Heart right ventricle (tissue), 16 donors: ENCODE measurements at regions not wholly inside any gene's neighbourhood (a gene's known extent, or its start where the extent isn't known, plus 50 kb on each side); places are given as distances from the start of the nearest gene placed in this dataset.

ENCODE experiments used
- ATAC-seq, 8 donors: fragments of 200-7000 bp; cut with Tn5 transposase; one replicate each; pipeline ENCODE4 v1.9.1; 2020; ENCODE audit warnings: mild to moderate bottlenecking in 8 of 8, moderate library complexity in 8 of 8, moderate number of reproducible peaks in 1 of 8
- DNase-seq, 2 donors: peaks; one replicate each; pipeline ENCODE4 v3.0.0-alpha.2; 2020
- H3K27ac ChIP-seq, 10 donors: fragments of 200-600 bp; sonication (generic) in 2 of 10; one replicate each; pipeline versions ENCODE4 v1.5.0 to v1.8.0; 2020 to 2022; ENCODE audit warnings: mild to moderate bottlenecking in 3 of 10
- H3K27me3 ChIP-seq, 7 donors: fragments of 200-600 bp; one replicate each; pipeline ENCODE4 v1.8.0; 2021 to 2022; ENCODE audit warnings: mild to moderate bottlenecking in 2 of 7
- H3K36me3 ChIP-seq, 9 donors: fragments of 200-600 bp; sonication (generic) in 1 of 9; one replicate each; pipeline versions ENCODE4 v1.5.0 to v1.8.0; 2020 to 2022; ENCODE audit warnings: mild to moderate bottlenecking in 2 of 9
- H3K4me1 ChIP-seq, 9 donors: fragments of 200-600 bp; sonication (generic) in 1 of 9; one replicate each; pipeline versions ENCODE4 v1.5.0 to v1.8.0; 2020 to 2022; ENCODE audit warnings: mild to moderate bottlenecking in 4 of 9
- H3K4me3 ChIP-seq, 10 donors: fragments of 200-600 bp; sonication (generic) in 2 of 10; one replicate each; pipeline versions ENCODE4 v1.5.0 to v1.8.0; 2020 to 2022; ENCODE audit warnings: mild to moderate bottlenecking in 7 of 10, moderate library complexity in 2 of 10
- H3K9me3 ChIP-seq, 11 donors: fragments of 200-600 bp in 10 of 11; sonication (generic) in 2 of 11; one replicate each; pipeline versions ENCODE4 v1.5.0 to v1.8.0; 2013 to 2022; ENCODE audit warnings: mild to moderate bottlenecking in 2 of 11, control low read depth in 1 of 11, moderate library complexity in 1 of 11
- WGBS, 2 donors: extraction: QIAGEN DNeasy Blood & Tissue Kit; methylation state at CpG; one replicate each; pipeline ENCODE4 v1.1.7; 2013; ENCODE audit warnings: inconsistent platforms in 1 of 2; 5-methylcytosine and 5-hydroxymethylcytosine counted together
- intact Hi-C, 10 donors: fragments of 100-400 bp; cut with DNase I; formaldehyde crosslinking; loops; one replicate each; pipeline versions ENCODE4 v1.11.1 to v1.14.2; 2022
- TF ChIP-seq, protein P1 (sequence below), 9 donors: fragments of 200-600 bp; sonication (generic) in 2 of 9; IDR thresholded peaks; one replicate each; pipeline versions ENCODE4 v1.5.0 to v1.8.0; 2021 to 2022; ENCODE audit warnings: antibody characterized with exemption in 9 of 9, mild to moderate bottlenecking in 5 of 9, moderate library complexity in 1 of 9
- donor health status: Arrhythmogenic right ventricular cardiomyopathy.
- donor health status: ischemic (EF 13 %, LVEDD 7.1; RV severe dilation, severe dysfunction).
- donor health status: healthy with polysubstance abuse.
- donor health status: DM: no; HTN: yes; CAD: no.
- donor health status: DM: no; HTN: no; CAD: no.
- donor health status: ischemic (EF 25% LVEDD 6.9; RV normal size, moderate dysfunction).
- donor health status: ischemic (EF 25% LVEDD 5.7; RV mildly dilated, moderate dysfunction).
- donor health status: healthy.
- donor health status: DM: yes; HTN: yes; CAD: no.
- donor health status: Ischemic cardiomyopathy.
- donor health status: ischemic (EF 35%, LVEDD 5.7; RV mildly dilated, moderate dysfunction).
- donor health status: nonischemic (EF 11% LVEDD 7.7; RV severe dilation, severe dysfunction).
- donor health status: DM: yes; HTN: yes; CAD: no.
- donor health status: PGD.
- donor health status: ischemic (EF 29% LVEDD 5.4; RV normal size, mild dysfunction).
- donor health status: nonischemic (EF 23%, LVEDD 6.1; RV moderate dilation, normal function).

DNA sequence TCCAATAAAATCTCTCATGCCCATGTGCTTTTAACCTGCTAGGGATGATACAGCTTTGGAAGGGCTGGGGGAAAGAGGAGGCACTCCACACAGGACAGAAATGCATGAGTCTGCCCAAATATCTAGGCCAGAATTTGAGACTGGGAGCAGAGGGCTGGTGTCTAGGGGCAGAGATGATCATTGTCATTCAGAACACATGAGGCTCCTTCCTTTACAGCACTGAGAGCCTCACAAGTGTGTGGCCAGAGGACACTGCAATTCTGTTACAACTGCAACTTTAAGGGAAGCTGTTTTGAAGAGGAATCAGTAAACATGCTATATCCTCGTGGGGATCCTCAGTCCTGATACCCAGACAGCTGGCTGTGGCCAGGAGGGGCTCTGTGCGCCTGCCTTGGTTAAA is 541.3 kb downstream of the OMA1 start:
- 34% methylated on average over 2 of the region's 2 CpGs for WGBS, 2 donors

DNA sequence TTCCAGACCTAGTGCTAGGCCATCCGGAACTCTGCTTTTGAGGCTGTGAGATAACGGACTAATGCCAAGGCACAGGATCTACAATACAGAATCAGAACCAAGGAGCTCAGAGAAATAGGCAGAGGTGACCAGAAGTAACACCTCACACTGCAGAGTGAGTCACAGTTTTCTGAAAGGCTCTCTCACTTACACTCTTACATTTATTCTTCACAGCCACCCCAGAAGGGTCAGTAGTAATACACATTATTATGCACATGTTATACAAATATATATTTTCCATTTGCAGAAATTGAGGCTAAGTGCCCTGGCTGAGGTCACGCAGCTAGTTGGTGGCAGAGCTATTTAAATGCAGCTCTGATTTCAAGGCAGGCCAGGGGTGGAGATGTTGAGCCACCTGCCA is 542.5 kb downstream of the OMA1 start:
- DNase-seq = no peak
- Histone ChIP-seq H3K4me3 (no peak overlapping the region), H3K9me3 (no peaks in the 10 kb centered on the region), H3K27me3 (peaks cover 0 to 6% (median 0%) of the 10 kb centered on the region in 7 donors), H3K4me1 (peaks cover 0 to 8% (median 0%) of the 10 kb centered on the region in 9 donors), H3K36me3 (no peaks in the 10 kb centered on the region), H3K27ac (no peak overlapping the region)
- 83 to 89% methylated on average over 3 of the region's 3 CpGs for WGBS, 2 donors
- intact Hi-C loops = no loop called here
- no peak for ATAC-seq
- TF ChIP-seq, protein P1, sequence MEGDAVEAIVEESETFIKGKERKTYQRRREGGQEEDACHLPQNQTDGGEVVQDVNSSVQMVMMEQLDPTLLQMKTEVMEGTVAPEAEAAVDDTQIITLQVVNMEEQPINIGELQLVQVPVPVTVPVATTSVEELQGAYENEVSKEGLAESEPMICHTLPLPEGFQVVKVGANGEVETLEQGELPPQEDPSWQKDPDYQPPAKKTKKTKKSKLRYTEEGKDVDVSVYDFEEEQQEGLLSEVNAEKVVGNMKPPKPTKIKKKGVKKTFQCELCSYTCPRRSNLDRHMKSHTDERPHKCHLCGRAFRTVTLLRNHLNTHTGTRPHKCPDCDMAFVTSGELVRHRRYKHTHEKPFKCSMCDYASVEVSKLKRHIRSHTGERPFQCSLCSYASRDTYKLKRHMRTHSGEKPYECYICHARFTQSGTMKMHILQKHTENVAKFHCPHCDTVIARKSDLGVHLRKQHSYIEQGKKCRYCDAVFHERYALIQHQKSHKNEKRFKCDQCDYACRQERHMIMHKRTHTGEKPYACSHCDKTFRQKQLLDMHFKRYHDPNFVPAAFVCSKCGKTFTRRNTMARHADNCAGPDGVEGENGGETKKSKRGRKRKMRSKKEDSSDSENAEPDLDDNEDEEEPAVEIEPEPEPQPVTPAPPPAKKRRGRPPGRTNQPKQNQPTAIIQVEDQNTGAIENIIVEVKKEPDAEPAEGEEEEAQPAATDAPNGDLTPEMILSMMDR (IDR thresholded peaks at IDR 0.05) = no peak

More for the DNA sequence above, 541.3 kb downstream of the OMA1 start:
- Histone ChIP-seq H3K27me3 (peaks cover 0 to 6% (median 0%) of the 10 kb centered on the region in 7 donors), H3K36me3 (no peaks in the 10 kb centered on the region), H3K9me3 (no peaks in the 10 kb centered on the region), H3K27ac (no peak overlapping the region), H3K4me3 (no peak overlapping the region), H3K4me1 (peaks cover 0 to under 1% (median 0%) of the 10 kb centered on the region in 9 donors)
- TF ChIP-seq, protein P1 (IDR thresholded peaks at IDR 0.05) = no peak
- ATAC-seq (no peak), DNase-seq (no peak)
- intact Hi-C loops = no loop called here

DNA sequence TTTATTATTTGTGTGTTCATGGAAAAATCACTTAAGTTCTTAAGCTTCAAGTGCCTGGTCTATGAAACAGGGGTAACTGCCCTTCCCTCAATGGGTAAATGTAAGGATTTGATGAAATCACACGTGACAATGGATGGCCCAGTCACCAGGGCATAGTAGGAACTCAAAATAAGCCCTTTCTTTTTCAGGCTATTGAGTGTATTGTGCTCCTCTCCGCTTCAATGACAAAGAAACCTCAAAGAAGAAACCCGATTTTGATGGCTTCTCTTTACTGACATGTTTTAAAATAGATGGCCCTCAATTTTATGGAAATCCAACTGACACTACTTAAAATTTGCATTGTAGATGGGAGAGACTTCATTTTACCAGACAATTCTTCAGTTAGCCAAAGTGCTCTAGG is 543.5 kb downstream of the OMA1 start:
- peaks cover 0 to 4% (median 0%) of the 10 kb centered on the region in 11 donors for H3K9me3 ChIP-seq
- H3K36me3 ChIP-seq = no peaks in the 10 kb centered on the region
- H3K4me3 ChIP-seq = no peak overlapping the region
- TF ChIP-seq, protein P1 (IDR thresholded peaks at IDR 0.05) = no peak
- DNase-seq (no peak), ATAC-seq (no peak)
- H3K27me3 ChIP-seq = peaks cover 0 to 6% (median 0%) of the 10 kb centered on the region in 7 donors
- 69 to 73% methylated on average over 3 of the region's 3 CpGs for WGBS, 2 donors
- intact Hi-C loops = no loop called here
- no peak overlapping the region for H3K27ac ChIP-seq
- H3K4me1 ChIP-seq = peaks cover 0 to 8% (median 0%) of the 10 kb centered on the region in 9 donors

DNA sequence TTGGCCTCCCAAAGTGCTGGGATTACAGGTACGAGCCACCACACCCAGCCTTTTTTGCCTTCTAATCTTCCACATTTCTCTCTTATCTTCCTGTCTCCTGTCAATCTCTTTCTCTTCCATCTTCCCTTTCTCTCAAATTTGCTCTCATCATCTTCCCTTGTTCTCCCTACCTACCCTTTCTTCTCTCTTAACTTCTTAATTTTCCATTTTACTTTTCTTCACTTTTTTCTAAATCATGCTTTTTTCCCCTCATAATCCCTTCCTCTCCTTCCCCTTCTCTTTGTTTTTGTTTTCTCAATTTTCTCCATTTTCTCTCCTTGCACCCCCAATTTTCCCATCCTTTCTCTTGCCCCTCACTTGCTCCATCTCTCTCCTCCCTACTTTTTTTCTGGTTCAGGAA is 545.7 kb downstream of the OMA1 start:
- ATAC-seq (no peak), DNase-seq (no peak)
- H3K4me1 ChIP-seq = peaks cover 0 to 8% (median 0%) of the 10 kb centered on the region in 9 donors
- TF ChIP-seq, protein P1 (IDR thresholded peaks at IDR 0.05) = no peak
- H3K27me3 ChIP-seq = peaks cover 0 to 6% (median 0%) of the 10 kb centered on the region in 7 donors
- WGBS, 2 donors = 48 to 56% methylated on average over 1 of the region's 1 CpG
- H3K9me3 ChIP-seq = peaks cover 0 to 21% (median 7%) of the 10 kb centered on the region in 11 donors
- no peaks in the 10 kb centered on the region for H3K36me3 ChIP-seq
- intact Hi-C loops = no loop called here
- no peak overlapping the region for H3K4me3 ChIP-seq
- H3K27ac ChIP-seq = no peak overlapping the region
